Adrenal gland (tissue), 9 donors: ENCODE measurements at regions not wholly inside any gene's neighbourhood (a gene's known extent, or its start where the extent isn't known, plus 50 kb on each side); places are given as distances from the start of the nearest gene placed in this dataset.

Experiments used
- DNase-seq, 7 donors: peaks; one replicate each; pipeline ENCODE4 v3.0.0-alpha.2; 2019 to 2020
- H3K27ac ChIP-seq, 5 donors: fragments of 200-600 bp; sonication (generic) in 4 of 5; 1 replicate in 3 of 5; 2 replicates in 2 of 5; pipeline versions ENCODE4 v1.5.1 to v1.8.0; 2016 to 2020; ENCODE audit warnings: mild to moderate bottlenecking in 1 of 5
- H3K27me3 ChIP-seq: fragments of 200-600 bp; 2 replicates; pipeline ENCODE4 v1.8.0; 2021
- H3K36me3 ChIP-seq, 2 donors: fragments of 200-600 bp; replicated peaks in 1 of 2; 1 replicate in 1 of 2; 2 replicates in 1 of 2; pipeline versions ENCODE4 v1.5.1 to v1.8.0; 2018 to 2022
- H3K4me1 ChIP-seq, 2 donors: fragments of 200-600 bp; replicated peaks in 1 of 2; 1 replicate in 1 of 2; 2 replicates in 1 of 2; pipeline versions ENCODE4 v1.5.1 to v1.8.0; 2018 to 2021
- H3K4me3 ChIP-seq, 4 donors: fragments of 200-600 bp; sonication (generic) in 3 of 4; one replicate each; pipeline ENCODE4 v1.5.1; 2016 to 2018
- H3K9me3 ChIP-seq, 3 donors: fragments of 200-600 bp; sonication (generic) in 1 of 3; replicated peaks in 1 of 3; 1 replicate in 2 of 3; 2 replicates in 1 of 3; pipeline versions ENCODE4 v1.5.1 to v1.8.0; 2016 to 2021
- CTCF ChIP-seq, 6 experiments: fragments of 450-650 bp in 4 of 6; fragments of 200-600 bp in 2 of 6; sonication (generic) in 1 of 6; IDR thresholded peaks; 1 replicate in 5 of 6; 2 replicates in 1 of 6; pipeline versions ENCODE4 v1.5.1 to v1.8.0; 2016 to 2021; ENCODE audit warnings: antibody characterized with exemption in 6 of 6, mild to moderate bottlenecking in 2 of 6, moderate library complexity in 1 of 6
- POLR2A ChIP-seq, 2 donors: fragments of 450-650 bp; IDR thresholded peaks; one replicate each; pipeline ENCODE4 v1.6.1; 2017; ENCODE audit warnings: antibody characterized with exemption in 2 of 2, mild to moderate bottlenecking in 2 of 2, moderate library complexity in 1 of 2
- WGBS, 4 donors: extraction: QIAGEN DNeasy Blood & Tissue Kit in 2 of 4; methylation state at CpG; one replicate each; pipeline versions ENCODE4 v1.1.5 to v1.1.7; 2013 to 2017; 5-methylcytosine and 5-hydroxymethylcytosine counted together
- intact Hi-C, 2 donors: fragments of 100-400 bp; cut with DNase I; formaldehyde crosslinking; loops; one replicate each; pipeline versions ENCODE4 v1.14.1 to v1.15.0; 2022 to 2023
- donor health status: healthy with polysubstance abuse.
- donor health status: Bipolar disorder and iron deficiency.
- donor health status: DM: yes; HTN: yes; CAD: no.
- donor health status: DM: no; HTN: no; CAD: no.
- donor health status: DM: no; HTN: no; CAD: no.

GRCh38 chr11:103644676-103645075 is 391.8 kb upstream of the DDI1 start:
- H3K9me3 ChIP-seq: no peaks in the 10 kb centered on the region
- H3K27me3 ChIP-seq: no peaks in the 10 kb centered on the region
- intact Hi-C loops: no loop called here
- H3K36me3 ChIP-seq: no peaks in the 10 kb centered on the region
- no peak for TF ChIP-seq POLR2A (IDR thresholded peaks at IDR 0.05)
- no peak for TF ChIP-seq CTCF (IDR thresholded peaks at IDR 0.05)
- H3K27ac ChIP-seq: no peak overlapping the region
- 90 to 95% (median 92%) methylated on average over 20 of the region's 20 CpGs for WGBS, 4 donors
- DNase-seq: no peak
- H3K4me1 ChIP-seq: no peaks in the 10 kb centered on the region
- no peak overlapping the region for H3K4me3 ChIP-seq

- DNase-seq: no peak
- Histone ChIP-seq H3K4me1 (no peaks in the 10 kb centered on the region), H3K27ac (no peak overlapping the region), H3K27me3 (no peaks in the 10 kb centered on the region), H3K36me3 (no peaks in the 10 kb centered on the region), H3K4me3 (no peak overlapping the region), H3K9me3 (no peaks in the 10 kb centered on the region)
- intact Hi-C loops: no loop called here
- TF ChIP-seq POLR2A (IDR thresholded peaks at IDR 0.05): no peak
- TF ChIP-seq CTCF (IDR thresholded peaks at IDR 0.05): no peak
These were observed 388.4 kb upstream of the DDI1 start for GRCh38 chr11:103648054-103648453.

- DNase-seq: no peak
- H3K27ac ChIP-seq: no peak overlapping the region
- no peaks in the 10 kb centered on the region for H3K9me3 ChIP-seq
- no peaks in the 10 kb centered on the region for H3K36me3 ChIP-seq
- no peak for TF ChIP-seq CTCF (IDR thresholded peaks at IDR 0.05)
- TF ChIP-seq POLR2A (IDR thresholded peaks at IDR 0.05): no peak
- no peak overlapping the region for H3K4me3 ChIP-seq
- no peaks in the 10 kb centered on the region for H3K4me1 ChIP-seq
- no peaks in the 10 kb centered on the region for H3K27me3 ChIP-seq
- 68 to 88% (median 85%) methylated on average over 1 of the region's 1 CpG for WGBS, 4 donors
- intact Hi-C loops: no loop called here
These were observed 387.6 kb upstream of the DDI1 start for GRCh38 chr11:103648670-103649400.

GRCh38 chr11:103649401-103649895 is 387.0 kb upstream of the DDI1 start:
- Histone ChIP-seq H3K4me1 (no peaks in the 10 kb centered on the region), H3K36me3 (no peaks in the 10 kb centered on the region), H3K9me3 (no peaks in the 10 kb centered on the region), H3K27ac (no peak overlapping the region), H3K27me3 (no peaks in the 10 kb centered on the region), H3K4me3 (no peak overlapping the region)
- 96 to 97% (median 97%) methylated on average over 3 of the region's 3 CpGs for WGBS, 4 donors
- intact Hi-C loops: no loop called here
- TF ChIP-seq CTCF (IDR thresholded peaks at IDR 0.05) (no peak), POLR2A (IDR thresholded peaks at IDR 0.05) (no peak)
- no peak for DNase-seq
